GM23338 (cell line): ENCODE measurements at regions not wholly inside any gene's neighbourhood (a gene's known extent, or its start where the extent isn't known, plus 50 kb on each side); places are given as distances from the start of the nearest gene placed in this dataset.

Experiments
- ATAC-seq: fragments of 200-7000 bp; cut with Tn5 transposase; 3 replicates; pipeline ENCODE4 v1.9.1; 2020
- DNase-seq: peaks from one replicate; pipeline ENCODE4 v3.0.0-alpha.2; 2015; ENCODE audit warnings: low spot score
- H2AFZ ChIP-seq: fragments of 200-600 bp; sonication (generic); 2 replicates; pipeline ENCODE4 v1.8.0; 2016; ENCODE audit warnings: antibody characterized with exemption, mild to moderate bottlenecking, moderate library complexity
- H3F3A ChIP-seq: fragments of 200-600 bp; sonication (generic); replicated peaks from 2 replicates; pipeline ENCODE4 v1.8.0; 2017; ENCODE audit warnings: antibody characterized with exemption, mixed run types, low read depth
- H3K27ac ChIP-seq: fragments of 200-600 bp; sonication (generic); 2 replicates; pipeline ENCODE4 v1.6.1; 2016; ENCODE audit warnings: low read depth
- H3K27me3 ChIP-seq: fragments of 200-600 bp; sonication (generic); 2 replicates; pipeline ENCODE4 v1.8.0; 2016; ENCODE audit warnings: mild to moderate bottlenecking, mixed run types, moderate library complexity; ENCODE audit not compliant: insufficient read depth
- H3K36me3 ChIP-seq: fragments of 200-600 bp; sonication (generic); 2 replicates; pipeline ENCODE4 v1.8.0; 2016; ENCODE audit warnings: mild to moderate bottlenecking; ENCODE audit not compliant: insufficient read depth
- H3K4me1 ChIP-seq: fragments of 200-600 bp; sonication (generic); 2 replicates; pipeline ENCODE4 v1.8.0; 2016; ENCODE audit warnings: mild to moderate bottlenecking, moderate library complexity; ENCODE audit not compliant: insufficient read depth
- H3K4me2 ChIP-seq: fragments of 200-600 bp; sonication (generic); 2 replicates; pipeline ENCODE4 v1.7.1; 2017; ENCODE audit warnings: mixed run types
- H3K4me3 ChIP-seq: fragments of 200-600 bp; sonication (generic); 2 replicates; pipeline ENCODE4 v1.6.1; 2016; ENCODE audit warnings: mixed run types
- H3K79me2 ChIP-seq: fragments of 200-600 bp; sonication (generic); replicated peaks from 2 replicates; pipeline ENCODE4 v1.8.0; 2017; ENCODE audit warnings: mild to moderate bottlenecking; ENCODE audit not compliant: insufficient read depth
- H3K9me2 ChIP-seq: fragments of 200-600 bp; sonication (generic); 2 replicates; pipeline ENCODE4 v1.8.0; 2017; ENCODE audit not compliant: insufficient read depth
- H4K20me1 ChIP-seq: fragments of 200-600 bp; sonication (generic); replicated peaks from 2 replicates; pipeline ENCODE4 v1.8.0; 2017; ENCODE audit warnings: mild to moderate bottlenecking; ENCODE audit not compliant: insufficient read depth
- H3K27ac Mint-ChIP-seq: 2 replicates; pipeline ENCODE4 v1.8.0; 2020; ENCODE audit warnings: inconsistent platforms, mild to moderate bottlenecking, moderate library complexity, mixed read lengths
- H3K27me3 Mint-ChIP-seq: 3 replicates; pipeline ENCODE4 v1.8.0; 2022; ENCODE audit warnings: low read depth, mild to moderate bottlenecking, moderate library complexity, mixed read lengths, inconsistent platforms; ENCODE audit not compliant: insufficient read depth, poor library complexity
- H3K36me3 Mint-ChIP-seq: 3 replicates; pipeline ENCODE4 v1.8.0; 2021; ENCODE audit warnings: low read depth, mild to moderate bottlenecking, inconsistent platforms, moderate library complexity, mixed read lengths
- H3K4me1 Mint-ChIP-seq: 3 replicates; pipeline ENCODE4 v1.8.0; 2020; ENCODE audit warnings: mild to moderate bottlenecking, inconsistent platforms, mixed read lengths
- H3K4me3 Mint-ChIP-seq: 3 replicates; pipeline ENCODE4 v1.8.0; 2021; ENCODE audit warnings: moderate library complexity, mild to moderate bottlenecking, inconsistent platforms, mixed read lengths
- H3K9me3 Mint-ChIP-seq: 3 replicates; pipeline ENCODE4 v1.8.0; 2020; ENCODE audit warnings: moderate library complexity, mild to moderate bottlenecking, inconsistent platforms, mixed read lengths
- CREB1 ChIP-seq: fragments of 250-450 bp; sonication (Bioruptor Pico); IDR thresholded peaks from 2 replicates; pipeline ENCODE4 v1.5.0; 2020; ENCODE audit warnings: low read depth, mild to moderate bottlenecking, moderate library complexity
- CTCF ChIP-seq, 2 experiments: fragments of 200-600 bp in 1 of 2; sonication (generic) in 1 of 2; conservative IDR thresholded peaks; 2 replicates each; pipeline versions ENCODE4 v1.5.1 to v1.6.1; 2016 to 2017; ENCODE audit warnings: antibody characterized with exemption in 2 of 2, low read depth in 2 of 2, mild to moderate bottlenecking in 2 of 2, moderate library complexity in 1 of 2
- ETS1 ChIP-seq: IDR thresholded peaks from 2 replicates; pipeline ENCODE4 v1.6.1; 2016; ENCODE audit warnings: antibody characterized with exemption
- JUNB ChIP-seq: IDR thresholded peaks from one replicate; pipeline ENCODE4 v1.6.1; 2016; ENCODE audit warnings: antibody characterized with exemption; ENCODE audit not compliant: unreplicated experiment
- NANOG ChIP-seq: IDR thresholded peaks from 2 replicates; pipeline ENCODE4 v1.6.1; 2016; ENCODE audit warnings: antibody characterized with exemption, borderline replicate concordance
- POLR2AphosphoS5 ChIP-seq: IDR thresholded peaks from 2 replicates; pipeline ENCODE4 v1.6.1; 2016; ENCODE audit warnings: antibody characterized with exemption, low read depth
- REST ChIP-seq: IDR thresholded peaks from one replicate; pipeline ENCODE4 v1.6.1; 2018; ENCODE audit warnings: antibody characterized with exemption; ENCODE audit not compliant: unreplicated experiment
- STAT1 ChIP-seq: IDR thresholded peaks from one replicate; pipeline ENCODE4 v1.6.1; 2016; ENCODE audit warnings: antibody characterized with exemption; ENCODE audit not compliant: unreplicated experiment
- ZNF331 ChIP-seq: fragments of 250-450 bp; sonication (Bioruptor Pico); IDR thresholded peaks from 2 replicates; pipeline ENCODE4 v1.5.0; 2020; ENCODE audit warnings: low read depth, mild to moderate bottlenecking, moderate library complexity
- ZNF462 ChIP-seq: fragments of 250-450 bp; sonication (Bioruptor Pico); IDR thresholded peaks from 2 replicates; pipeline ENCODE4 v1.5.0; 2020; ENCODE audit warnings: mild to moderate bottlenecking, moderate library complexity

- no peak for TF ChIP-seq ZNF462
- TF ChIP-seq CTCF (conservative IDR thresholded peaks at IDR 0.05; ENCODE audit: low read depth in 2 of 2) = no peak
- no peak for TF ChIP-seq CREB1
- TF ChIP-seq JUNB = no peak
Measured at GRCh38 chr20:63106108-63106764, 99.5 kb upstream of the BHLHE23 start (continued).

- no peak overlapping the region for H3K4me3 Mint-ChIP-seq
- no peaks in the 10 kb centered on the region for H4K20me1 ChIP-seq
- H3K4me2 ChIP-seq = no peak overlapping the region
- H3K27ac Mint-ChIP-seq = no peak overlapping the region
- no peaks in the 10 kb centered on the region for H3K79me2 ChIP-seq
- H3K4me1 Mint-ChIP-seq = peaks cover 1% of the 10 kb centered on the region; the same call in 2 of the 3 replicates
- no peak overlapping the region for H3K4me3 ChIP-seq
- no peak overlapping the region for H2AFZ ChIP-seq
- ATAC-seq (no peak), DNase-seq (no peak)
- peaks cover 33% of the 10 kb centered on the region for H3K27me3 Mint-ChIP-seq
- peaks cover 6% of the 10 kb centered on the region for H3K4me1 ChIP-seq
- H3K36me3 Mint-ChIP-seq = no peaks in the 10 kb centered on the region
- H3K9me3 Mint-ChIP-seq = peaks cover 10% of the 10 kb centered on the region
- 0 out of 2 replicates have a peak, but pooled peaks cover 2% of the 10 kb centered on the region for H3F3A ChIP-seq
- H3K27me3 ChIP-seq = peaks cover 29% of the 10 kb centered on the region
- H3K9me2 ChIP-seq = no peaks in the 10 kb centered on the region
- H3K36me3 ChIP-seq = no peaks in the 10 kb centered on the region
- no peak overlapping the region for H3K27ac ChIP-seq
- no peak for TF ChIP-seq POLR2AphosphoS5
- TF ChIP-seq ZNF331 = no peak
- no peak for TF ChIP-seq STAT1
- no peak for TF ChIP-seq ETS1
- TF ChIP-seq REST = no peak
- no peak for TF ChIP-seq NANOG
- TF ChIP-seq JUNB = no peak
Measured at GRCh38 chr20:63105211-63106107, 98.7 kb upstream of the BHLHE23 start.
